ENCODE measurements at regions not wholly inside any gene's neighbourhood (a gene's known extent, or its start where the extent isn't known, plus 50 kb on each side); places are given as distances from the start of the nearest gene placed in this dataset.
"Not testable (repeated sequence)": the region's sequence is repeated elsewhere in the genome, so short reads cannot be mapped to it uniquely, and the experiment has no call there.

DNA sequence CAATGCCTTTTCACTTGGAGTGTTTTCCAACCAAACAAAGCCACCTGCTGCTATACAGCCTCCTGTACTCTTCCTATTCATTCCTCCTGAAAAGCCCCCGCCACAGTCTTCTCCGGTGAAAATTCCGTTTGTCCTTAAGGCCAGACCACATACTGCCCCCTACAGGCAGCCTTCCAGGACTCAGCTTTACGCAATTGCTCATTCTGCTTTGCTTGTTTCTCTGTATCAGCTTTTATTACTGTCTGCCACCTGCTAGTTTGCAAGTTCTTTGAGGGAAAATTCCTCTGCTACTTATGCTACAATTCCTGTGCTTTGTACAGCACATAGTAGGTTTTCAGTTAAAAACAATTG is 115.2 kb upstream of the DUSP10 start:
- H3K27ac ChIP-seq (ENCODE audit: low read depth, low read length); H3K9me3 ChIP-seq (ENCODE audit: control insufficient read depth in 1 of 2, insufficient read depth in 1 of 2, low read depth in 1 of 2, low read length in 2 of 2); H3K4me1 ChIP-seq (ENCODE audit: control insufficient read depth in 1 of 2, insufficient read depth in 2 of 2, low read length in 2 of 2); H3K79me2 ChIP-seq (ENCODE audit: insufficient read depth, low read length); H4K20me1 ChIP-seq (ENCODE audit: insufficient read depth); H2AFZ ChIP-seq (ENCODE audit: low read depth, low read length, poor library complexity, severe bottlenecking); H3K27me3 ChIP-seq (ENCODE audit: insufficient read depth, low read length); DNase-seq (ENCODE audit: low read depth, low spot score); H3K9me2 ChIP-seq (ENCODE audit: insufficient read depth); H3K4me3 ChIP-seq (replicated peaks in 1 of 2; ENCODE audit: low read depth in 1 of 2, low read length in 2 of 2); CTCF ChIA-PET; POLR2A ChIA-PET; H3K9ac ChIP-seq (ENCODE audit: low read length); H3K4me2 ChIP-seq (ENCODE audit: low read length); RAD21 ChIA-PET (ENCODE audit: low non-redundant PET in 1 of 2, low total read pairs in 2 of 2, uncharacterized antibody in 2 of 2, unreplicated experiment in 2 of 2); H3K36me3 ChIP-seq (ENCODE audit: control insufficient read depth in 1 of 2, insufficient read depth in 2 of 2, low read length in 2 of 2); BruUV-seq (replicated peaks): not testable (repeated sequence)
- ATAC-seq, result peak; percentile 84
- intact Hi-C loops (cut with micrococcal nuclease), result loop anchor here (5.0 kb wide), 2 partner anchors 315 to 380 kb away; no protein-coding TSS in a partner anchor
- TF ChIP-seq, protein P1, sequence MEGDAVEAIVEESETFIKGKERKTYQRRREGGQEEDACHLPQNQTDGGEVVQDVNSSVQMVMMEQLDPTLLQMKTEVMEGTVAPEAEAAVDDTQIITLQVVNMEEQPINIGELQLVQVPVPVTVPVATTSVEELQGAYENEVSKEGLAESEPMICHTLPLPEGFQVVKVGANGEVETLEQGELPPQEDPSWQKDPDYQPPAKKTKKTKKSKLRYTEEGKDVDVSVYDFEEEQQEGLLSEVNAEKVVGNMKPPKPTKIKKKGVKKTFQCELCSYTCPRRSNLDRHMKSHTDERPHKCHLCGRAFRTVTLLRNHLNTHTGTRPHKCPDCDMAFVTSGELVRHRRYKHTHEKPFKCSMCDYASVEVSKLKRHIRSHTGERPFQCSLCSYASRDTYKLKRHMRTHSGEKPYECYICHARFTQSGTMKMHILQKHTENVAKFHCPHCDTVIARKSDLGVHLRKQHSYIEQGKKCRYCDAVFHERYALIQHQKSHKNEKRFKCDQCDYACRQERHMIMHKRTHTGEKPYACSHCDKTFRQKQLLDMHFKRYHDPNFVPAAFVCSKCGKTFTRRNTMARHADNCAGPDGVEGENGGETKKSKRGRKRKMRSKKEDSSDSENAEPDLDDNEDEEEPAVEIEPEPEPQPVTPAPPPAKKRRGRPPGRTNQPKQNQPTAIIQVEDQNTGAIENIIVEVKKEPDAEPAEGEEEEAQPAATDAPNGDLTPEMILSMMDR (IDR thresholded peaks at IDR 0.05 in 2 of 3, conservative IDR thresholded peaks at IDR 0.05 in 1 of 3; ENCODE audit: borderline replicate concordance in 1 of 3, insufficient read depth in 1 of 3, low read depth in 2 of 3, low read length in 2 of 3), result peak; percentile 2 to 21 (median 11); a peak in 1 of 6 replicates
- TF ChIP-seq CEBPB (IDR thresholded peaks at IDR 0.05; ENCODE audit: low read depth) (peak; percentile 12; the same call in 1 of the 2 replicates), RAD21 (IDR thresholded peaks at IDR 0.05; ENCODE audit: low read depth) (peak; percentile 17; the same call in 1 of the 2 replicates)

GRCh38 chr1:221856228-221857093 is 114.6 kb upstream of the DUSP10 start:
- ChIA-PET CTCF (interaction anchor here (0.7 kb wide), 1 partner anchor 13 kb away, joined by 3 read pairs; no protein-coding TSS in a partner anchor), RAD21 (ENCODE audit: low non-redundant PET in 1 of 2, low total read pairs in 2 of 2, uncharacterized antibody in 2 of 2, unreplicated experiment in 2 of 2) (no interaction called here), POLR2A (no interaction called here)
- Histone ChIP-seq H3K9me2 (ENCODE audit: insufficient read depth) (no peaks in the 10 kb centered on the region), H3K79me2 (ENCODE audit: insufficient read depth, low read length) (no peaks in the 10 kb centered on the region), H3K9me3 (ENCODE audit: control insufficient read depth in 1 of 2, insufficient read depth in 1 of 2, low read depth in 1 of 2, low read length in 2 of 2) (no peaks in the 10 kb centered on the region), H3K36me3 (ENCODE audit: control insufficient read depth in 1 of 2, insufficient read depth in 2 of 2, low read length in 2 of 2) (no peaks in the 10 kb centered on the region), H3K4me1 (ENCODE audit: control insufficient read depth in 1 of 2, insufficient read depth in 2 of 2, low read length in 2 of 2) (no peaks in the 10 kb centered on the region), H3K27ac (ENCODE audit: low read depth, low read length) (no peak overlapping the region), H3K9ac (ENCODE audit: low read length) (no peak overlapping the region), H3K27me3 (ENCODE audit: insufficient read depth, low read length) (no peaks in the 10 kb centered on the region), H3K4me3 (replicated peaks in 1 of 2; ENCODE audit: low read depth in 1 of 2, low read length in 2 of 2) (no peak overlapping the region), H4K20me1 (ENCODE audit: insufficient read depth) (no peaks in the 10 kb centered on the region), H3K4me2 (ENCODE audit: low read length) (no peak overlapping the region), H2AFZ (ENCODE audit: low read depth, low read length, poor library complexity, severe bottlenecking) (peak overlapping the region; percentile 11)
- DNase-seq (ENCODE audit: low read depth, low spot score) (no peak), ATAC-seq (peak; percentile 27; the same call in 1 of the 2 replicates)
- no TSS peak for BruUV-seq (replicated peaks)
- intact Hi-C loops (cut with micrococcal nuclease), result loop anchor here (5.0 kb wide), 2 partner anchors 314 to 379 kb away; no protein-coding TSS in a partner anchor
- TF ChIP-seq POLR2AphosphoS5 (IDR thresholded peaks at IDR 0.05; ENCODE audit: low read depth, low read length), result no peak
- no peak for TF ChIP-seq EZH2phosphoT487 (IDR thresholded peaks at IDR 0.05; ENCODE audit: borderline replicate concordance)
- no peak for TF ChIP-seq CBX3 (IDR thresholded peaks at IDR 0.05; ENCODE audit: low read depth)
- TF ChIP-seq EZH2 (IDR thresholded peaks at IDR 0.05), result no peak
- TF ChIP-seq, protein P1 (IDR thresholded peaks at IDR 0.05 in 2 of 3, conservative IDR thresholded peaks at IDR 0.05 in 1 of 3; ENCODE audit: borderline replicate concordance in 1 of 3, insufficient read depth in 1 of 3, low read depth in 2 of 3, low read length in 2 of 3), result peak in 2 of 3 experiments; percentile 17 to 21; a peak in 1 of 6 replicates

Data from HCT116 (cell line).